ENCODE measurements at regions not wholly inside any gene's neighbourhood (a gene's known extent, or its start where the extent isn't known, plus 50 kb on each side); places are given as distances from the start of the nearest gene placed in this dataset.

- no peak overlapping the region for H3K4me2 ChIP-seq (ENCODE audit: control insufficient read depth, extremely low read depth, insufficient read depth, low read depth, low read length)
- H3K9me3 ChIP-seq (ENCODE audit: control insufficient read depth, low read depth, low read length), result no peaks in the 10 kb centered on the region
- H3K4me1 ChIP-seq (ENCODE audit: control insufficient read depth, extremely low read depth, insufficient read depth, low read length), result no peaks in the 10 kb centered on the region
- no peaks in the 10 kb centered on the region for H3K27me3 ChIP-seq (ENCODE audit: control insufficient read depth, extremely low read depth, insufficient read depth, low read length)
- dilution Hi-C loops (cut with MboI; ENCODE audit: extremely low pct_ligation_motif_present, low sequenced_read_pairs), result no loop called here
- H4K20me1 ChIP-seq (ENCODE audit: control insufficient read depth, extremely low read depth, insufficient read depth, low read length), result no peaks in the 10 kb centered on the region
- no peaks in the 10 kb centered on the region for H3K79me2 ChIP-seq (ENCODE audit: control insufficient read depth, insufficient read depth, low read length)
- no peaks in the 10 kb centered on the region for H3K9me1 ChIP-seq (ENCODE audit: control insufficient read depth, extremely low read depth, insufficient read depth, low read length)
- no peak overlapping the region for H3K9ac ChIP-seq (ENCODE audit: control insufficient read depth, extremely low read depth, insufficient read depth, low read length)
- DNase-seq (ENCODE audit: low read depth, low spot score), result no peak
- no peak overlapping the region for H3K27ac ChIP-seq (ENCODE audit: control insufficient read depth, insufficient read depth, low read length)
- no peaks in the 10 kb centered on the region for H3K36me3 ChIP-seq (ENCODE audit: control insufficient read depth in 2 of 2, extremely low read depth in 1 of 2, insufficient read depth in 2 of 2, low read length in 2 of 2)
- H3K4me3 ChIP-seq (ENCODE audit: control insufficient read depth in 2 of 3, extremely low read depth in 1 of 3, insufficient read depth in 2 of 3, low read depth in 1 of 3, low read length in 3 of 3), result no peak overlapping the region
- TF ChIP-seq CTCF (optimal IDR thresholded peaks at IDR 0.05 in 1 of 3, IDR thresholded peaks at IDR 0.05 in 1 of 3, conservative IDR thresholded peaks at IDR 0.05 in 1 of 3; ENCODE audit: extremely low read depth in 1 of 3, insufficient read depth in 2 of 3, low read length in 3 of 3) (no peak), EZH2 (IDR thresholded peaks at IDR 0.05; ENCODE audit: low read length) (no peak)
- H2AFZ ChIP-seq (ENCODE audit: control insufficient read depth, low read length), result no peak overlapping the region
- no peak for FAIRE-seq
These were observed 378.1 kb upstream of the TMPO start for GRCh38 chr12:98137278-98137677.

- H3K9ac ChIP-seq (ENCODE audit: control insufficient read depth, extremely low read depth, insufficient read depth, low read length), result no peak overlapping the region
- TF ChIP-seq EZH2 (IDR thresholded peaks at IDR 0.05; ENCODE audit: low read length), result no peak
- TF ChIP-seq CTCF (optimal IDR thresholded peaks at IDR 0.05 in 1 of 3, IDR thresholded peaks at IDR 0.05 in 1 of 3, conservative IDR thresholded peaks at IDR 0.05 in 1 of 3; ENCODE audit: extremely low read depth in 1 of 3, insufficient read depth in 2 of 3, low read length in 3 of 3), result no peak
- H3K9me3 ChIP-seq (ENCODE audit: control insufficient read depth, low read depth, low read length), result no peaks in the 10 kb centered on the region
- no peaks in the 10 kb centered on the region for H3K36me3 ChIP-seq (ENCODE audit: control insufficient read depth in 2 of 2, extremely low read depth in 1 of 2, insufficient read depth in 2 of 2, low read length in 2 of 2)
- no peak overlapping the region for H3K4me2 ChIP-seq (ENCODE audit: control insufficient read depth, extremely low read depth, insufficient read depth, low read depth, low read length)
- dilution Hi-C loops (cut with MboI; ENCODE audit: extremely low pct_ligation_motif_present, low sequenced_read_pairs), result no loop called here
- H2AFZ ChIP-seq (ENCODE audit: control insufficient read depth, low read length), result no peak overlapping the region
- H3K27me3 ChIP-seq (ENCODE audit: control insufficient read depth, extremely low read depth, insufficient read depth, low read length), result no peaks in the 10 kb centered on the region
- no peaks in the 10 kb centered on the region for H3K79me2 ChIP-seq (ENCODE audit: control insufficient read depth, insufficient read depth, low read length)
- no peak for DNase-seq (ENCODE audit: low read depth, low spot score)
- no peaks in the 10 kb centered on the region for H3K9me1 ChIP-seq (ENCODE audit: control insufficient read depth, extremely low read depth, insufficient read depth, low read length)
- no peak for FAIRE-seq
- no peaks in the 10 kb centered on the region for H4K20me1 ChIP-seq (ENCODE audit: control insufficient read depth, extremely low read depth, insufficient read depth, low read length)
- no peaks in the 10 kb centered on the region for H3K4me1 ChIP-seq (ENCODE audit: control insufficient read depth, extremely low read depth, insufficient read depth, low read length)
- no peak overlapping the region for H3K4me3 ChIP-seq (ENCODE audit: control insufficient read depth in 2 of 3, extremely low read depth in 1 of 3, insufficient read depth in 2 of 3, low read depth in 1 of 3, low read length in 3 of 3)
- no peak overlapping the region for H3K27ac ChIP-seq (ENCODE audit: control insufficient read depth, insufficient read depth, low read length)
These were observed 370.4 kb upstream of the TMPO start for GRCh38 chr12:98144953-98145352.

All from keratinocyte (primary cell).